SU-DHL-6 (cell line): ENCODE measurements at regions not wholly inside any gene's neighbourhood (a gene's known extent, or its start where the extent isn't known, plus 50 kb on each side); places are given as distances from the start of the nearest gene placed in this dataset.

Experiments
- EZH2phosphoT487 ChIP-seq: fragments of 200-600 bp; sonication (generic), shearing (Covaris generic); conservative IDR thresholded peaks from 2 replicates; pipeline ENCODE4 v1.6.1; 2018; ENCODE audit warnings: mild to moderate bottlenecking, antibody characterized with exemption, low read length, moderate library complexity, mixed read lengths
- TF ChIP-seq, protein P1 (sequence below): fragments of 200-600 bp; sonication (generic); IDR thresholded peaks from one replicate; pipeline ENCODE4 v1.5.1; 2017; ENCODE audit warnings: antibody characterized with exemption, mild to moderate bottlenecking, low read length, moderate library complexity; ENCODE audit not compliant: insufficient read depth, poor library complexity, severe bottlenecking

DNA sequence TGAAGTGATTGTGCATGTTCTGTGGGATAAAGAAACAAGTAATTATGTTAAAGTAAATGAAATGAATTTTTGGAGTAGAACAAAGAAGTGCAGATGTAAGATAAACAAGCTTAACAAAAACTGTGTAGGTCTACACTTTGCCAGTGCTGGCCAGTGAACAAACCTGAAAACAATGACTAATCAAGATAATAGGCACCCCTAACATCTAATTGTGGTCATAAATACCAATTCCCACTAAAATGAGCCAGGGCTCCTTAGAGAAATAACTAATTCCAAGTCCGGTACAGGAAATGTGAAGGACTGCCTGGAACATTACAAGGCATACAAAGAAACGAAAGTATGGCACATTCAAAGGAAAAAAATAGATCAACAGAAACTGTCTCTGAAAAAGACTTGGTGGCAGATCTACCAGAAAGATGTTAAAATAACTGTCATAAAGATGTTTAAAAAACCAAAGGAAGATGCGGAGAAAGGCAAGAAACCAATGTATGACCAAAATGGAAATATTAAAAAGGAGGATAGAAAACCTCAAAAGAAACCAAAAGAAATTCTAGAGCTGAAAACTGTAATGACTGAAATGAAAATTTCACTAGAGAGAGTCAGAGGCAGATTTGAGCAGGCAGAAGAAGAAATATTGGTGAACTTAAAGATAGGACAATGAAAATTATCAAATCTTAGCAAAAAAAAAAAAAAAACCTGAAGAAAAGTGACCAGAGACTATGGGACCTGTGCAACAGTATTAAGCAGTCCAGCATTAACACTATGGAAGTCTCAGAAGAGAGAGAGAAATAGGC lies 94.7 kb upstream of the SLC66A3 start:
- TF ChIP-seq, protein P1, sequence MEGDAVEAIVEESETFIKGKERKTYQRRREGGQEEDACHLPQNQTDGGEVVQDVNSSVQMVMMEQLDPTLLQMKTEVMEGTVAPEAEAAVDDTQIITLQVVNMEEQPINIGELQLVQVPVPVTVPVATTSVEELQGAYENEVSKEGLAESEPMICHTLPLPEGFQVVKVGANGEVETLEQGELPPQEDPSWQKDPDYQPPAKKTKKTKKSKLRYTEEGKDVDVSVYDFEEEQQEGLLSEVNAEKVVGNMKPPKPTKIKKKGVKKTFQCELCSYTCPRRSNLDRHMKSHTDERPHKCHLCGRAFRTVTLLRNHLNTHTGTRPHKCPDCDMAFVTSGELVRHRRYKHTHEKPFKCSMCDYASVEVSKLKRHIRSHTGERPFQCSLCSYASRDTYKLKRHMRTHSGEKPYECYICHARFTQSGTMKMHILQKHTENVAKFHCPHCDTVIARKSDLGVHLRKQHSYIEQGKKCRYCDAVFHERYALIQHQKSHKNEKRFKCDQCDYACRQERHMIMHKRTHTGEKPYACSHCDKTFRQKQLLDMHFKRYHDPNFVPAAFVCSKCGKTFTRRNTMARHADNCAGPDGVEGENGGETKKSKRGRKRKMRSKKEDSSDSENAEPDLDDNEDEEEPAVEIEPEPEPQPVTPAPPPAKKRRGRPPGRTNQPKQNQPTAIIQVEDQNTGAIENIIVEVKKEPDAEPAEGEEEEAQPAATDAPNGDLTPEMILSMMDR: no peak
- no peak for TF ChIP-seq EZH2phosphoT487
